HCT116 (cell line): ENCODE measurements at regions not wholly inside any gene's neighbourhood (a gene's known extent, or its start where the extent isn't known, plus 50 kb on each side); places are given as distances from the start of the nearest gene placed in this dataset.

Experiments used
- ATAC-seq: fragments of 200-7000 bp; cut with Tn5 transposase; 2 replicates; pipeline ENCODE4 v1.9.1; 2020; ENCODE audit warnings: mild to moderate bottlenecking, moderate library complexity
- BruUV-seq: library from RNA; stranded (reverse); fragments of 400-500 nt; replicated peaks from 2 replicates; lab custom pipeline; 2021; lab: Mats Ljungman, UMichigan
- CTCF ChIA-PET: fragments of 300-600 bp; sonication (Branson Sonifier 250); formaldehyde crosslinking; loops from one replicate; lab custom pipeline; 2021; ENCODE audit warnings: antibody characterized with exemption; lab: Charles Lee
- POLR2A ChIA-PET: fragments of 300-600, 350-600 bp; sonication (Branson Sonifier 250); formaldehyde crosslinking; loops from one replicate; lab custom pipeline; 2021; ENCODE audit warnings: antibody characterized with exemption; lab: Charles Lee
- RAD21 ChIA-PET, 2 experiments: fragments of 300-600 bp; sonication (Branson Sonifier 250); formaldehyde crosslinking; loops; one replicate each; lab custom pipeline; 2023; ENCODE audit warnings: low total read pairs in 2 of 2; ENCODE audit not compliant: uncharacterized antibody in 2 of 2, unreplicated experiment in 2 of 2, low non-redundant PET in 1 of 2; lab: Charles Lee
- DNase-seq: peaks from one replicate; pipeline ENCODE4 v3.0.0-alpha.2; 2010; ENCODE audit warnings: low read depth, low spot score
- H2AFZ ChIP-seq: fragments of 200-600 bp; shearing (Covaris generic), sonication (generic); 2 replicates; pipeline ENCODE4 v1.6.1; 2017; ENCODE audit warnings: low read depth, mixed run types, mixed read lengths, antibody characterized with exemption, low read length; ENCODE audit not compliant: poor library complexity, severe bottlenecking
- H3K27ac ChIP-seq: 2 replicates; pipeline ENCODE4 v1.5.1; 2012; ENCODE audit warnings: low read depth, low read length
- H3K27me3 ChIP-seq: fragments of 200-600 bp; sonication (generic); 2 replicates; pipeline ENCODE4 v1.6.1; 2016; ENCODE audit warnings: mixed run types, low read length, mixed read lengths; ENCODE audit not compliant: insufficient read depth
- H3K36me3 ChIP-seq, 2 experiments: fragments of 200-500 bp in 1 of 2; fragments of 200-600 bp in 1 of 2; sonication (Bioruptor generic) in 1 of 2; sonication (generic) in 1 of 2; 2 replicates each; pipeline versions ENCODE4 v1.5.1 to v1.6.1; 2014 to 2016; ENCODE audit warnings: low read length in 2 of 2, inconsistent platforms in 1 of 2, mixed read lengths in 1 of 2, mixed run types in 1 of 2; ENCODE audit not compliant: insufficient read depth in 2 of 2, control insufficient read depth in 1 of 2
- H3K4me1 ChIP-seq, 2 experiments: fragments of 200-600 bp in 1 of 2; sonication (generic) in 1 of 2; 2 replicates each; pipeline versions ENCODE4 v1.5.1 to v1.6.1; 2012 to 2017; ENCODE audit warnings: low read length in 2 of 2, inconsistent platforms in 1 of 2, mild to moderate bottlenecking in 1 of 2, mixed read lengths in 1 of 2, mixed run types in 1 of 2, moderate library complexity in 1 of 2; ENCODE audit not compliant: insufficient read depth in 2 of 2, control insufficient read depth in 1 of 2
- H3K4me2 ChIP-seq: fragments of 200-600 bp; sonication (generic); 2 replicates; pipeline ENCODE4 v1.6.1; 2017; ENCODE audit warnings: mixed run types, low read length, mixed read lengths
- H3K4me3 ChIP-seq, 2 experiments: fragments of 200-600 bp in 1 of 2; sonication (generic) in 1 of 2; replicated peaks in 1 of 2; 2 replicates each; pipeline ENCODE4 v1.5.1; 2011 to 2016; ENCODE audit warnings: low read length in 2 of 2, control low read depth in 1 of 2, low read depth in 1 of 2, mild to moderate bottlenecking in 1 of 2, mixed read lengths in 1 of 2, mixed run types in 1 of 2
- H3K79me2 ChIP-seq: fragments of 200-600 bp; sonication (generic); 2 replicates; pipeline ENCODE4 v1.6.1; 2017; ENCODE audit warnings: mild to moderate bottlenecking, mixed run types, low read length, moderate library complexity, mixed read lengths; ENCODE audit not compliant: insufficient read depth
- H3K9ac ChIP-seq: fragments of 200-600 bp; sonication (generic); 2 replicates; pipeline ENCODE4 v1.6.1; 2016; ENCODE audit warnings: low read length, mixed read lengths
- H3K9me2 ChIP-seq: fragments of 200-600 bp; sonication (generic), shearing (Covaris generic); 2 replicates; pipeline ENCODE4 v1.6.1; 2017; ENCODE audit warnings: mixed run types, mild to moderate bottlenecking, moderate library complexity; ENCODE audit not compliant: insufficient read depth
- H3K9me3 ChIP-seq, 2 experiments: fragments of 200-500 bp in 1 of 2; fragments of 200-600 bp in 1 of 2; sonication (Bioruptor generic) in 1 of 2; sonication (generic) in 1 of 2; 2 replicates each; pipeline ENCODE4 v1.6.1; 2014 to 2017; ENCODE audit warnings: low read length in 2 of 2, mixed read lengths in 2 of 2, inconsistent platforms in 1 of 2, low read depth in 1 of 2, mild to moderate bottlenecking in 1 of 2, mixed run types in 1 of 2, moderate library complexity in 1 of 2; ENCODE audit not compliant: control insufficient read depth in 1 of 2, insufficient read depth in 1 of 2
- H4K20me1 ChIP-seq: fragments of 200-600 bp; sonication (generic), shearing (Covaris generic); 2 replicates; pipeline ENCODE4 v1.6.1; 2017; ENCODE audit warnings: mixed run types, mild to moderate bottlenecking, moderate library complexity; ENCODE audit not compliant: insufficient read depth
- ATF3 ChIP-seq: IDR thresholded peaks from 2 replicates; pipeline ENCODE4 v1.6.1; 2012
- EGR1 ChIP-seq: IDR thresholded peaks from 2 replicates; pipeline ENCODE4 v1.6.1; 2012; ENCODE audit warnings: low read depth
- ELF1 ChIP-seq: IDR thresholded peaks from 2 replicates; pipeline ENCODE4 v1.6.1; 2012; ENCODE audit warnings: low read depth, borderline replicate concordance
- EZH2phosphoT487 ChIP-seq: fragments of 200-600 bp; IDR thresholded peaks from 2 replicates; pipeline ENCODE4 v1.6.1; 2018; ENCODE audit warnings: antibody characterized with exemption, borderline replicate concordance
- FOSL1 ChIP-seq: IDR thresholded peaks from 2 replicates; pipeline ENCODE4 v1.6.1; 2012; ENCODE audit warnings: low read depth
- POLR2A ChIP-seq: IDR thresholded peaks from 2 replicates; pipeline ENCODE4 v1.7.0; 2011; ENCODE audit warnings: borderline replicate concordance; ENCODE audit not compliant: insufficient read depth, insufficient read length; ENCODE audit errors: extremely low read depth
- SRF ChIP-seq: IDR thresholded peaks from 2 replicates; pipeline ENCODE4 v1.6.1; 2012; ENCODE audit warnings: low read depth
- YY1 ChIP-seq: IDR thresholded peaks from 2 replicates; pipeline ENCODE4 v1.6.1; 2011; ENCODE audit warnings: low read length, low read depth, moderate library complexity, mild to moderate bottlenecking; ENCODE audit not compliant: insufficient replicate concordance; ENCODE audit errors: extremely low read depth
- ZBTB33 ChIP-seq: IDR thresholded peaks from 2 replicates; pipeline ENCODE4 v1.6.1; 2011; ENCODE audit warnings: mild to moderate bottlenecking, low read length, moderate library complexity; ENCODE audit not compliant: insufficient replicate concordance; ENCODE audit errors: extremely low read depth
- ZFX ChIP-seq: fragments of 450-650 bp; IDR thresholded peaks from 2 replicates; pipeline ENCODE4 v1.6.1; 2017
- intact Hi-C: fragments of 100-400 bp; cut with micrococcal nuclease; formaldehyde crosslinking; loops from 2 replicates; pipeline ENCODE4 v1.10.0; 2022

GRCh38 chr5:126358525-126358924, 64.7 kb upstream of the GRAMD2B start:
- H4K20me1 ChIP-seq: no peaks in the 10 kb centered on the region
- no peaks in the 10 kb centered on the region for H3K9me2 ChIP-seq
- H3K9me3 ChIP-seq: no peaks in the 10 kb centered on the region
- POLR2A ChIA-PET: no interaction called here
- no peak for TF ChIP-seq EGR1
- no TSS peak for BruUV-seq
- RAD21 ChIA-PET: no interaction called here
- H3K9ac ChIP-seq: no peak overlapping the region
- no peak overlapping the region for H3K27ac ChIP-seq
- H3K79me2 ChIP-seq: no peaks in the 10 kb centered on the region
- CTCF ChIA-PET: no interaction called here
- H3K4me3 ChIP-seq: no peak overlapping the region
- peaks cover 15 to 24% of the 10 kb centered on the region in 2 experiments; a peak in 3 of 4 replicates for H3K4me1 ChIP-seq
- no peaks in the 10 kb centered on the region for H3K27me3 ChIP-seq
- H2AFZ ChIP-seq: no peak overlapping the region
- ATAC-seq (no peak), DNase-seq (no peak)
- H3K4me2 ChIP-seq: no peak overlapping the region
- intact Hi-C loops: no loop called here
- H3K36me3 ChIP-seq: no peaks in the 10 kb centered on the region

- Histone ChIP-seq H3K79me2 (no peaks in the 10 kb centered on the region), H4K20me1 (no peaks in the 10 kb centered on the region), H3K9me3 (no peaks in the 10 kb centered on the region), H3K36me3 (no peaks in the 10 kb centered on the region), H3K9me2 (no peaks in the 10 kb centered on the region), H3K4me2 (no peak overlapping the region), H3K9ac (no peak overlapping the region), H3K4me1 (peaks cover 7 to 11% of the 10 kb centered on the region in 2 experiments; a peak in 3 of 4 replicates), H3K27me3 (no peaks in the 10 kb centered on the region), H2AFZ (no peak overlapping the region), H3K4me3 (no peak overlapping the region), H3K27ac (no peak overlapping the region)
- DNase-seq (no peak), ATAC-seq (no peak)
- intact Hi-C loops: no loop called here
- no TSS peak for BruUV-seq
- ChIA-PET CTCF (no interaction called here), POLR2A (no interaction called here), RAD21 (no interaction called here)
- TF ChIP-seq POLR2A: no peak
- TF ChIP-seq EZH2phosphoT487: no peak
- no peak for TF ChIP-seq FOSL1
- no peak for TF ChIP-seq EGR1
- TF ChIP-seq ZBTB33: no peak
- no peak for TF ChIP-seq ZFX
- TF ChIP-seq YY1: no peak
- no peak for TF ChIP-seq ATF3
- no peak for TF ChIP-seq SRF
- TF ChIP-seq ELF1: no peak
These were observed 63.3 kb upstream of the GRAMD2B start for GRCh38 chr5:126359884-126360283.
